A549 (cell line): ENCODE measurements at regions not wholly inside any gene's neighbourhood (a gene's known extent, or its start where the extent isn't known, plus 50 kb on each side); places are given as distances from the start of the nearest gene placed in this dataset.

Experiments used
- CHD4 ChIP-seq: fragments of 200-600 bp; sonication (generic); IDR thresholded peaks from 2 replicates; pipeline ENCODE4 v1.6.1; 2016; ENCODE audit warnings: antibody characterized with exemption, mild to moderate bottlenecking, borderline replicate concordance
- CTCF ChIP-seq: fragments of >200 bp; sonication (Bioruptor Twin); formaldehyde crosslinking; IDR thresholded peaks from 3 replicates; pipeline ENCODE4 v1.5.1; 2016
- EP300 ChIP-seq, 2 experiments: fragments of >200 bp; sonication (Bioruptor Twin); formaldehyde crosslinking; IDR thresholded peaks; 2 replicates in 1 of 2; 3 replicates in 1 of 2; pipeline ENCODE4 v1.6.1; 2016 to 2017
- HOXB5 ChIP-seq: fragments of 250-450 bp; sonication (Bioruptor Pico); IDR thresholded peaks from 2 replicates; pipeline ENCODE4 v1.5.0; 2020; ENCODE audit warnings: mild to moderate bottlenecking, moderate library complexity
- POLR2A ChIP-seq: IDR thresholded peaks from 2 replicates; pipeline ENCODE4 v1.6.1; 2012; ENCODE audit warnings: mild to moderate bottlenecking, low read length
- RARB ChIP-seq: fragments of 250-450 bp; sonication (Bioruptor Pico); IDR thresholded peaks from 2 replicates; pipeline ENCODE4 v1.8.0; 2021; ENCODE audit warnings: mild to moderate bottlenecking, moderate library complexity
- SMC3 ChIP-seq: fragments of >200 bp; sonication (Bioruptor Twin); formaldehyde crosslinking; IDR thresholded peaks from 3 replicates; pipeline ENCODE4 v1.6.1; 2018; ENCODE audit warnings: inconsistent platforms
- ZNF302 ChIP-seq: fragments of 250-450 bp; sonication (Bioruptor Pico); IDR thresholded peaks from 2 replicates; pipeline ENCODE4 v1.9.0; 2021; ENCODE audit warnings: inconsistent platforms, mild to moderate bottlenecking, moderate library complexity

DNA sequence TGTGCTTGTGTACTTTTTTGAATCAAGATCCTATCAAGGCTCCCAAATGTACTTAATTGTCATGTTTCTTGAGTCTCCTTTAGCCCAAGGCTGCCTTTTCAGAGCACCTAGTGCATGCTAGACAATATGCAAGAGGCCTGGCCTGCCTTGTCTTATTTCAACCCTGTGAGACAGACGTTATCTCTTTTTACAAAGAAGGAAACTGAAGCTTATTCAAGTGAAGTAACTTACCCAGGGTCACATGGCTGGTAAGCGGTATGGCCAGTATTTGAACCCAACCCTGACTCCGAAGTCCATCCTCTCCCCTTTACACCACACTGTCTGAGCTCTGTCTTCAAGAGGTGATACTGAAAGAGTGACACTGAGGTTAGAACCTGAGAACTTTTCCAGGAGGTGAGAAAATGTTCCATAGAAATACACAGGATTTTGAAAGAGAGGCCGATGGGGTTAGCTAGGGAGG, 505.1 kb downstream of the FOXO1 start:
- TF ChIP-seq CTCF (no peak), ZNF302 (CRISPR knock-in tag) (no peak), HOXB5 (CRISPR knock-in tag) (no peak), POLR2A (no peak), SMC3 (no peak), EP300 (IDR thresholded peaks at IDR 0.05) (no peak), RARB (CRISPR knock-in tag) (no peak), CHD4 (no peak)
